SKM-1 treated with dmso at 0.1 percent for 144 hours (cell line): ENCODE measurements at regions not wholly inside any gene's neighbourhood (a gene's known extent, or its start where the extent isn't known, plus 50 kb on each side); places are given as distances from the start of the nearest gene placed in this dataset.

Source experiments
- DNase-seq: peaks from one replicate; lab custom pipeline; 2025; ENCODE audit not compliant: unreplicated experiment; lab: John Stamatoyannopoulos, UW

- no peak for DNase-seq
Measured at GRCh38 chr13:65090186-65090585, 2139.9 kb downstream of the PCDH9 start.

GRCh38 chr13:65088906-65089305 is 2141.2 kb downstream of the PCDH9 start:
- DNase-seq, result no peak

GRCh38 chr13:65085977-65086376 is 2144.2 kb downstream of the PCDH9 start:
- DNase-seq, result no peak

- no peak for DNase-seq
Measured at GRCh38 chr13:65074248-65074647, 2155.9 kb downstream of the PCDH9 start.

- DNase-seq, result no peak
Measured at GRCh38 chr13:65064967-65065366, 2165.2 kb downstream of the PCDH9 start.

GRCh38 chr13:65063753-65064152 is 2166.4 kb downstream of the PCDH9 start:
- DNase-seq, result no peak

GRCh38 chr13:65057986-65058385 is 2172.2 kb downstream of the PCDH9 start:
- no peak for DNase-seq

GRCh38 chr13:65054277-65054676 is 2175.9 kb downstream of the PCDH9 start:
- DNase-seq, result no peak

GRCh38 chr13:65036999-65037398 is 2193.1 kb downstream of the PCDH9 start:
- DNase-seq, result no peak

- no peak for DNase-seq
Measured at GRCh38 chr13:65035302-65035701, 2194.8 kb downstream of the PCDH9 start.

GRCh38 chr13:65034266-65034665 is 2195.9 kb downstream of the PCDH9 start:
- no peak for DNase-seq

GRCh38 chr13:65032825-65033224 is 2197.3 kb downstream of the PCDH9 start:
- DNase-seq, result no peak

GRCh38 chr13:65028101-65028500 is 2202.0 kb downstream of the PCDH9 start:
- no peak for DNase-seq

- no peak for DNase-seq
Measured at GRCh38 chr13:65026505-65026904, 2203.6 kb downstream of the PCDH9 start.

- no peak for DNase-seq
Measured at GRCh38 chr13:65011378-65011777, 2218.8 kb downstream of the PCDH9 start.

GRCh38 chr13:64997438-64997837 is 2232.7 kb downstream of the PCDH9 start:
- DNase-seq, result no peak

GRCh38 chr13:64993514-64994164 is 2236.5 kb downstream of the PCDH9 start:
- peak; percentile 18 for DNase-seq

GRCh38 chr13:64992314-64992713 is 2237.8 kb downstream of the PCDH9 start:
- DNase-seq, result no peak

GRCh38 chr13:64985075-64985474 is 2245.1 kb downstream of the PCDH9 start:
- no peak for DNase-seq

GRCh38 chr13:64962404-64962803 is 2267.7 kb downstream of the PCDH9 start:
- DNase-seq, result no peak

GRCh38 chr13:64959276-64959675 is 2270.9 kb downstream of the PCDH9 start:
- no peak for DNase-seq

GRCh38 chr13:64958106-64958505 is 2272.0 kb downstream of the PCDH9 start:
- no peak for DNase-seq

GRCh38 chr13:64938660-64939059 is 2291.5 kb downstream of the PCDH9 start:
- no peak for DNase-seq
